EL (cell line): ENCODE measurements at regions not wholly inside any gene's neighbourhood (a gene's known extent, or its start where the extent isn't known, plus 50 kb on each side); places are given as distances from the start of the nearest gene placed in this dataset.
"Not testable (repeated sequence)": the region's sequence is repeated elsewhere in the genome, so short reads cannot be mapped to it uniquely, and the experiment has no call there.

Experiments
- DNase-seq: peaks from one replicate; pipeline ENCODE4 v3.0.0-alpha.2; 2016

GRCh38 chr5:116900793-116901192 lies 326.2 kb upstream of the SEMA6A start:
- DNase-seq = no peak

- DNase-seq = no peak
These were observed 324.3 kb upstream of the SEMA6A start for GRCh38 chr5:116898917-116899316.

- DNase-seq = no peak
These were observed 322.7 kb upstream of the SEMA6A start for GRCh38 chr5:116897291-116897690.

GRCh38 chr5:116896001-116896400 lies 321.4 kb upstream of the SEMA6A start:
- no peak for DNase-seq

- DNase-seq = no peak
These were observed 318.4 kb upstream of the SEMA6A start for GRCh38 chr5:116892993-116893392.

- DNase-seq = no peak
These were observed 312.5 kb upstream of the SEMA6A start for GRCh38 chr5:116887104-116887503.

- no peak for DNase-seq
These were observed 311.2 kb upstream of the SEMA6A start for GRCh38 chr5:116885825-116886224.

GRCh38 chr5:116883875-116884274 lies 309.3 kb upstream of the SEMA6A start:
- DNase-seq = no peak

- DNase-seq = no peak
These were observed 307.4 kb upstream of the SEMA6A start for GRCh38 chr5:116881921-116882531.

- no peak for DNase-seq
These were observed 306.0 kb upstream of the SEMA6A start for GRCh38 chr5:116880601-116881000.

GRCh38 chr5:116880150-116880549 lies 305.5 kb upstream of the SEMA6A start:
- no peak for DNase-seq

- no peak for DNase-seq
These were observed 301.7 kb upstream of the SEMA6A start for GRCh38 chr5:116876240-116876840.

GRCh38 chr5:116872986-116873385 lies 298.4 kb upstream of the SEMA6A start:
- DNase-seq = no peak

GRCh38 chr5:116872486-116872885 lies 297.9 kb upstream of the SEMA6A start:
- DNase-seq = no peak

GRCh38 chr5:116867825-116868224 lies 293.2 kb upstream of the SEMA6A start:
- DNase-seq = not testable (repeated sequence)

GRCh38 chr5:116865651-116866050 lies 291.0 kb upstream of the SEMA6A start:
- no peak for DNase-seq

GRCh38 chr5:116864838-116865190 lies 290.2 kb upstream of the SEMA6A start:
- DNase-seq = no peak

GRCh38 chr5:116864157-116864837 lies 289.7 kb upstream of the SEMA6A start:
- no peak for DNase-seq

GRCh38 chr5:116862632-116863455 lies 288.2 kb upstream of the SEMA6A start:
- no peak for DNase-seq

GRCh38 chr5:116861666-116862065 lies 287.0 kb upstream of the SEMA6A start:
- no peak for DNase-seq

- DNase-seq = no peak
These were observed 286.5 kb upstream of the SEMA6A start for GRCh38 chr5:116861097-116861496.

GRCh38 chr5:116859666-116860320 lies 285.2 kb upstream of the SEMA6A start:
- no peak for DNase-seq

- no peak for DNase-seq
These were observed 284.2 kb upstream of the SEMA6A start for GRCh38 chr5:116858705-116859333.
